ENCODE measurements at regions not wholly inside any gene's neighbourhood (a gene's known extent, or its start where the extent isn't known, plus 50 kb on each side); places are given as distances from the start of the nearest gene placed in this dataset.
"Not testable (repeated sequence)": the region's sequence is repeated elsewhere in the genome, so short reads cannot be mapped to it uniquely, and the experiment has no call there.

DNA sequence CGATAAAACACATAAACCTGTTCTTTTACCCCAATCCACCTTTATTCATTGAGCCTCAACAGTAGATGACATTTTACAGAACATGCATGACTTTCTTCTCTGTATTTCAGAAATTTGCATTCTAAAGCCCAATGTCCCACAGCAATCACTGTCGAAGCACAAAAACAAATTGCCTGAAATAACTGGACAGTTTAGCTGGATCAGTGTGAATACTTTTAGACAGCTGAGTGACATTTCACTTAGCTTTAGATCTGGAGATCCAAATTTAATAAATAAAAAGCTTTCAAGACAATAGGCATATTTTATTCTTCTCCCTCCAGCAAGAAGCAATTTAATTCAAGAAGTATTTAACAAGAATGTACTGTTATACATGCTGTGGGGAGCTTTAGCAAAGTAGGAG is 109.1 kb upstream of the FSCB start:
- DNase-seq (ENCODE audit: low spot score) = no peak

DNA sequence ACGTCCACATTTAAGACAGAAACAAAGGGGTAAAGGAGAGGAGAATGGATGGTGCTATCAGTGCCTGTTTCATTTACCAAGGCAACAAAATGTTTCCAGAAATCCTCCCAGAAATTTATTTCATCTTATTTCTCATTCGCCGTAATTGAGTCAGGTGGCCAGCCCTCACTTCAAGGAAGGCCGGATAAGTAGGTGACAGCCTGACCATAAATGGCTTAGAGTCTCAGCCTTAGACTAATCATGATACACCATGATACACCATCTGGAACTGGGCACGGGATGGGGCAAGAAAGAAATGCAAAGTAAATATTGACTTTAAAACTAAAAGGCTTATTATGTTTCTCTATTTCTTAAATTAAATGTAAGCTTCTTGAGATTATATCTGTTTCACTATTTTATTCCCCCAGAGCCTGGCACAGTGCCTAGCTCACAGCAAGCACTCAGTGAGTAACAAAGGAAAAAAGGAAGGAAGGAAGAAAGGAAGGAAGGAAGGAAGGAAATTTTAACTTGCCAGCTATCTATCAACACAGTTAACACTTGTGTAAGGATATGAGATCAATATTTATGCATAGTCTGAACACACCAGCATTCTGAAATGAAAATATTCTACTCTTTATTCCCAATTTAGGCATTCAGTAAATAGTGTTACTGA is 106.1 kb upstream of the FSCB start:
- DNase-seq (ENCODE audit: low spot score) = no peak

GRCh38 chr14:44612002-44612401 is 104.9 kb upstream of the FSCB start:
- DNase-seq (ENCODE audit: low spot score) = no peak

- no peak for DNase-seq (ENCODE audit: low spot score)
These were observed 102.9 kb upstream of the FSCB start for GRCh38 chr14:44609876-44610510.

DNA sequence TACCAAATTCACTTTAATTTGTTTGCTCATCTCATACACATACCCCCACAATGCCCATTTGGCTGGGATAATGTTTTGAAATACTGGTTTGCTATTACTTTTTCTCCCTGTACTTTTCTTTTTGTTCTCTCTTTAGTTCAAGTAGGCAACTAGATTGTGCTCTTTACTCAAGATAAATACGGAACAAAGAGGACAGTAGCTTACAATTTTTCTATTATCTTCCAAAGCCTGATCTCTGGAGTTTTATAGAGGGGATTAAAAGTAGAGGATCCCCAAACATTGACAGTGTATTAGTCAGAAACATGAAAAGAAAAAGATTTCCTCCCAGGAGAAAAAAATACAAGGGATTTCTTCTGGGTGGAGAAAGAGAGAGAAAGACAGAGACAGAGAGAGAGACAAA is 102.1 kb upstream of the FSCB start:
- DNase-seq (ENCODE audit: low spot score) = no peak

- DNase-seq (ENCODE audit: low spot score) = no peak
These were observed 100.6 kb upstream of the FSCB start for GRCh38 chr14:44607701-44608100.

GRCh38 chr14:44606576-44606975 is 99.5 kb upstream of the FSCB start:
- DNase-seq (ENCODE audit: low spot score) = no peak

DNA sequence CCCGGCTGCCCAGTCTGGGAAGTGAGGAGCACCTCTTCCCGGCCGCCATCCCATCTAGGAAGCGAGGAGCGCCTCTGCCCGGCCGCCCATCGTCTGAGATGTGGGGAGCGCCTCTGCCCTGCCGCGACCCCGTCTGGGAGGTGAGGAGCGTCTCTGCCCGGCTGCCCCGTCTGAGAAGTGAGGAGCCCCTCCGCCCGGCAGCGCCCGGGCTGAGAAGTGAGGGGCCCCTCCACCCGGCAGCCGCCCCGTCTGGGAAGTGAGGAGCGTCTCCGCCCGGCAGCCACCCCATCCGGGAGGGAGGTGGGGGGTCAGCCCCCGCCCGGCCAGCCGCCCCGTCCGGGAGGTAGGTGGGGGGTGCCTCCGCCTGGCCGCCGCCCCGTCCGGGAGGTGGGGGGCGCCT is 94.2 kb upstream of the FSCB start:
- not testable (repeated sequence) for DNase-seq (ENCODE audit: low spot score)

GRCh38 chr14:44589180-44589579 is 82.1 kb upstream of the FSCB start:
- no peak for DNase-seq (ENCODE audit: low spot score)

GRCh38 chr14:44586910-44587309 is 79.8 kb upstream of the FSCB start:
- DNase-seq (ENCODE audit: low spot score) = no peak

GRCh38 chr14:44576356-44576755 is 69.3 kb upstream of the FSCB start:
- no peak for DNase-seq (ENCODE audit: low spot score)

DNA sequence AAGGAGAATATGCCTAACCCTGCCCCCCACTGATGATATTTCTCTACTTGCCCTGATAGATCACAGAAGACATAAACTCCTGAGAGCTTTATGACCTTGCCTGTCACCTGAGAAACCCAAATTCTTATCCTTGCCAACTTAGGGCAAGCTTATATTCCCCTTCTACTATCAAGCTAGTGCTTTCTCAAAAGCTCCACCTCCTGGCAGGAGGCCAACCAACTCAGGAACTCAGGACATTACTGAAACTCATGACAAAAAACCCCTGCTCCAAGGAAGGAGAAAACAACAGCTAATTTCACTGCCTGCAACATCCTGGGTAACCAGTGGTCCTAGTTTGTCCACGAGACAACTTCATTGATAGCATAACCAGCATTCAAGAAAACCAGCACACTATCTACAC is 60.9 kb upstream of the FSCB start:
- DNase-seq (ENCODE audit: low spot score) = no peak

DNA sequence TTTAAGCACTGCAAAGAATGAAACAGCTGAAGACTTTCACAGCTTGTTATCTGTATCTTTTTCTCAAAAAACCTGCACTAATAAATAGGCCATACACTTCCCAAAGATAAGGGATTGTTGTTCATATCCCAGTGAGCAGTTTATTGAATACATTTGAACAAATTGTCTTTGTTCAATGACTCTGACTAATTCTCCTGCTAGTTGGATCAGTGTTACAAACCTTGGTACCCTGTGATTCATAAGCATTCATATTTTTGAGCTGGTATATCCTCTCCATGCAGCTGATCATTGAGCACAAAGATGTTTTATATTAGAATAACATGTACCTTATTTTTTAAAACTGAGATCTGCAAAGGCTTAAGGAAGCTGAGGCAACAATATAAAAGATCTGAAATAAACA is 58.9 kb upstream of the FSCB start:
- no peak for DNase-seq (ENCODE audit: low spot score)

DNA sequence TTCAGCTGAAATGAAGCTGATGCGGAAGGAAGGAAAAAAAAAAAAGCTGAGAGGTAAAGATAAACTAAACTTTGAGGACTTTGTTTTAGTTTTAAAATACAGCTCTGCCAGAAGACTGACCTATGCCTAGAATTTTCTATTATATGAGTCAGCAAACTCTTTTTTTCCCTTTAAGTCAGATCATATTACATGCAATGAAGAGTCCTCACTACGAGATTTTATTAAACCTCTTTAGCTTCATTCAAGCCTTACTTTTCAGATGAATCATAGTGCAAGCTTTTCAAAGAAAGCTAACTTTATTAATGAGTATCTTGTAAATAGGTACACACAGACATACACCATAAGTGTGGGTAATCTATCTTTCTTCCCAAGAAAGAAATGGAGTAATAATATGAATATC is 57.8 kb upstream of the FSCB start:
- no peak for DNase-seq (ENCODE audit: low spot score)
